ENCODE measurements at regions not wholly inside any gene's neighbourhood (a gene's known extent, or its start where the extent isn't known, plus 50 kb on each side); places are given as distances from the start of the nearest gene placed in this dataset.

DNA sequence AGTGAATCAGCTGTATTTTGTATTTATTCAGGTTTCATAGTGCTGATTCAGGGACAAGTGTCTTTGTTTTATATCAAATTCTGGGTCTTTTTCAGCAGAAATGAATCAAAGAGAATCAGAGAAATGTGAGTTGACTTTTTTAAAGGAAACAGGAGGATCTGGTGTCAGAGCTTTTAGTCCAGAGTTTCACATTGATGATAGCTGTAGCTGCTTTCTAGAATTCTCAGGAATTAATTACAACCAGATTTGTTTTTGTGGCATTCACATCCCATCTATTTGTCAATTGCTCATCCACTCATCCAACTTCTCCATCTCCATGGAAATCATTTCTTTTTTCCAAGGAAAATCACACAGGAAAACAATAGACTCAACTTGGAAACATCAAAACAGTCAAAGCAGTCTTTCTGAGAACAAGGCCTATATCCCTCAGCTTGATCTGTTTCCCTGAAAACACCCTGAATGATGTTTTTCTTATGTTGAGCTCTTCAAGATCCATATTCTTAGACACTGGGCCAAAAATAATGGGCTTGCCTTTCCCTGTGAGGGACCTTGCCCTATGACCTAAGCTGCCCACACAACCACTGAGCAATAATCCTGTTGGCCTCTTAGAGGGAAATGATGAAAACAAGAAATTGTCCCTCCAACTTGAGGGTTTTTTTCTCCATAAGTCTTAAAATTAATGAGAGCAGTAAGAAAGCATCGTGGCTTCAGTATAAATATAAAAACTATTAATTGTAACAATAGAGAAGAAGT, 249.5 kb upstream of the FN1 start:
- Mint-ChIP-seq H3K9me3 (ENCODE audit: unreplicated experiment) (no peaks in the 10 kb centered on the region), H3K27me3 (ENCODE audit: unreplicated experiment) (no peaks in the 10 kb centered on the region), H3K27ac (ENCODE audit: unreplicated experiment) (peak overlapping the region; percentile 92), H3K4me3 (ENCODE audit: unreplicated experiment) (no peak overlapping the region), H3K4me1 (ENCODE audit: unreplicated experiment) (peaks cover 59% of the 10 kb centered on the region), H3K36me3 (ENCODE audit: unreplicated experiment) (no peaks in the 10 kb centered on the region)
- DNase-seq (ENCODE audit: extremely low spot score, unreplicated experiment) = no peak
- TF ChIP-seq, protein P1, sequence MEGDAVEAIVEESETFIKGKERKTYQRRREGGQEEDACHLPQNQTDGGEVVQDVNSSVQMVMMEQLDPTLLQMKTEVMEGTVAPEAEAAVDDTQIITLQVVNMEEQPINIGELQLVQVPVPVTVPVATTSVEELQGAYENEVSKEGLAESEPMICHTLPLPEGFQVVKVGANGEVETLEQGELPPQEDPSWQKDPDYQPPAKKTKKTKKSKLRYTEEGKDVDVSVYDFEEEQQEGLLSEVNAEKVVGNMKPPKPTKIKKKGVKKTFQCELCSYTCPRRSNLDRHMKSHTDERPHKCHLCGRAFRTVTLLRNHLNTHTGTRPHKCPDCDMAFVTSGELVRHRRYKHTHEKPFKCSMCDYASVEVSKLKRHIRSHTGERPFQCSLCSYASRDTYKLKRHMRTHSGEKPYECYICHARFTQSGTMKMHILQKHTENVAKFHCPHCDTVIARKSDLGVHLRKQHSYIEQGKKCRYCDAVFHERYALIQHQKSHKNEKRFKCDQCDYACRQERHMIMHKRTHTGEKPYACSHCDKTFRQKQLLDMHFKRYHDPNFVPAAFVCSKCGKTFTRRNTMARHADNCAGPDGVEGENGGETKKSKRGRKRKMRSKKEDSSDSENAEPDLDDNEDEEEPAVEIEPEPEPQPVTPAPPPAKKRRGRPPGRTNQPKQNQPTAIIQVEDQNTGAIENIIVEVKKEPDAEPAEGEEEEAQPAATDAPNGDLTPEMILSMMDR (IDR thresholded peaks at IDR 0.05) = no peak

DNA sequence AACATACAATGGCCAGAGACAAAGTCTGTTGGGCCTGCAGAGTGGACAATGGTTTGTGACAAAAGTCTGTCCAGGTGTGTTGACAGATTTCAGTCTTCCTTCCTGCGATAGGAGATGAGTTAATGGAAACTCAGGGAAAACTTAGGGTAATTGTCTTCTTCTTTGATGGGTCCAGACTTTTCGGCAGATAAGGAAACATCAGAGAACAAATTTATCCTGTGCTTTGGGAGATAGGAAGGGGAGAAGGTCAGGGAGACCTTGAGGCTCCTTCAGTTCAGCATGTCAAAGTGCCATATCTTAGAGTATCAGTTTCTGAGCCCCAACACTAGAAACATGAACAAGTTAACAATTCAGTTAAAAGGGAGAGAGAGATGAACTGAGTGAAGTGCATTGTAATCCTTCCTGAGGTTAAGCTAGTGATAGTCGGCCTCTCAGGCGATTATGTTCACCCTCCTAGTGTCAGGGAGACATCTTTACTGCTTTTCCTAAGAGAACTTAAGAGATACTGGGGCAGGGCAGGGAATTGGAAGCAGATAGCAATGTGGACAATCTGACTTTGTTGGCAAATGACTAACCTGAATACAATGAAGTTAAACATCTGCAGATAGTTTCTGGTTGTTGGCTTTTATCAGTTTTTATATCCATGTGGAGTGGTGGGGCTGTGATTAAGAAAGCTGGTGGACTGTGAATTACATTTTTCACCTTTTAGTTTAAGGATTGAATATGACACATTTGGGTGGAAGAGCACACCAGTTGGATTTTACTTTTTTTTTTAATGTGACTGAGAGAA, 248.8 kb upstream of the FN1 start:
- Mint-ChIP-seq H3K9me3 (ENCODE audit: unreplicated experiment) (no peaks in the 10 kb centered on the region), H3K36me3 (ENCODE audit: unreplicated experiment) (no peaks in the 10 kb centered on the region), H3K4me1 (ENCODE audit: unreplicated experiment) (peaks cover 59% of the 10 kb centered on the region), H3K27ac (ENCODE audit: unreplicated experiment) (peak overlapping the region; percentile 92), H3K27me3 (ENCODE audit: unreplicated experiment) (no peaks in the 10 kb centered on the region), H3K4me3 (ENCODE audit: unreplicated experiment) (no peak overlapping the region)
- no peak for DNase-seq (ENCODE audit: extremely low spot score, unreplicated experiment)
- TF ChIP-seq, protein P1 (IDR thresholded peaks at IDR 0.05) = no peak

DNA sequence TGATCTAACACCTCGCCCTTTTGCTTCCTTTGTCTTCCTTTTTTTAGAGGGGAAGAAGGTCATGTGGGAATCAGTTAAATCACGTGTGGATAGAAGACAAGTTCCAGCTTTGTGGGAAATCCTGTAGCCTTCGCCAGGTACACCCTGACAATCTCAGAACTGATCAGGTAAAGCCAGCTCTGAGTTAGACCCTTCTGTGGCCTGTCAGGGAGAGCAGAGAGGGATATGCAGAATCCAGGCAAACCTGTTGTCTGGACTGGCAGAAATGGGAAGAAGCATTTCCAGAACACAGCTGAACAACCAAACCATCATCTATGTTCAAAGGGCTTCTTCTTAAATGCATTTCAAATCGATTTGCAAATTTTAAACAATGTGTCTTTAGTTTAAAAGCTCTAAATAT, 247.4 kb upstream of the FN1 start:
- Mint-ChIP-seq H3K27ac (ENCODE audit: unreplicated experiment) (no peak overlapping the region), H3K4me3 (ENCODE audit: unreplicated experiment) (no peak overlapping the region), H3K27me3 (ENCODE audit: unreplicated experiment) (no peaks in the 10 kb centered on the region), H3K4me1 (ENCODE audit: unreplicated experiment) (peaks cover 58% of the 10 kb centered on the region), H3K9me3 (ENCODE audit: unreplicated experiment) (peaks cover 3% of the 10 kb centered on the region), H3K36me3 (ENCODE audit: unreplicated experiment) (no peaks in the 10 kb centered on the region)
- no peak for DNase-seq (ENCODE audit: extremely low spot score, unreplicated experiment)
- TF ChIP-seq, protein P1 (IDR thresholded peaks at IDR 0.05) = no peak

DNA sequence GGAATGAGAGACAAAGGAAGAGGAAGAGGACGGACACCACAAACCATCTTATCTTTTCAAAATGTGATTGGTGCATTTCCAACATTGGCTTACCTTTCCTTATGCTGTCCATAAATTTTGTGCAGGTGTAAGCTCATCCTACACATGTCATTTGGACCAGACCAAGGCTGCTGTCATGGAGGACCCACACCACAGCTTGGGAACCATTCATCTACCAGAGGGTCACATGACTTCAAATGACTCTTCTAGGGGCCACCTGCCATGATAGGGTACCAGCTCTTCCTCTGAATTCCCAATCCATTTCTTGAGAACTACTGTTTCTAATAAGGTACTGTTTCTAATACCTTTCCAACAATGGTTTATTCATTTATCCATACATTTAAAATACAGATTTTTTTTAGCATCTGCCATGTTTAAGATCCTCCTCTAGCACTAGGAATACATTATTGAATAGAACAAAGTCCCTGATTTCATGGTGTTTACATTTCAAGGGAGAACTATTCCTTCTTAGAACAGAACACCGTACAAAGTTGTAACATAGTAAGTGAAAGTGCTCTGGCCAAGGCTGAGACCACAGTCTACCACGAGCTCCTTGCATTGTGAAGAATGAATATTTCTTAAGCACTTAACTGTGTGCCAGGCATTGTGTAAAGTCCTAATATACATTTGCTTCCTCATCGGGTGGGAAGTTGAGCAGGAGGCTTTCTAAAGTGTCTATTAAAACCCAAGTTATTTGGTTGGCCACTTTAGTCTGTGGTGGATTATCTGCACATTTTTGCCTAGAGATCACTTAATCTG, 246.1 kb upstream of the FN1 start:
- DNase-seq (ENCODE audit: extremely low spot score, unreplicated experiment) = no peak
- no peaks in the 10 kb centered on the region for H3K27me3 Mint-ChIP-seq (ENCODE audit: unreplicated experiment)
- peaks cover 3% of the 10 kb centered on the region for H3K9me3 Mint-ChIP-seq (ENCODE audit: unreplicated experiment)
- H3K36me3 Mint-ChIP-seq (ENCODE audit: unreplicated experiment) = no peaks in the 10 kb centered on the region
- H3K27ac Mint-ChIP-seq (ENCODE audit: unreplicated experiment) = no peak overlapping the region
- TF ChIP-seq, protein P1 (IDR thresholded peaks at IDR 0.05) = no peak
- no peak overlapping the region for H3K4me3 Mint-ChIP-seq (ENCODE audit: unreplicated experiment)
- peaks cover 59% of the 10 kb centered on the region for H3K4me1 Mint-ChIP-seq (ENCODE audit: unreplicated experiment)
